Thymus (tissue), 11 donors: ENCODE measurements at regions not wholly inside any gene's neighbourhood (a gene's known extent, or its start where the extent isn't known, plus 50 kb on each side); places are given as distances from the start of the nearest gene placed in this dataset.
"Not testable (repeated sequence)": the region's sequence is repeated elsewhere in the genome, so short reads cannot be mapped to it uniquely, and the experiment has no call there.

Experiments
- DNase-seq, 9 donors: peaks; one replicate each; pipeline ENCODE4 v3.0.0-alpha.2; 2013; ENCODE audit warnings: low spot score in 9 of 9, low read depth in 6 of 9, missing footprints in 1 of 9
- H3K27ac ChIP-seq, 2 donors: one replicate each; pipeline ENCODE4 v1.5.1; 2013; ENCODE audit warnings: control low read depth in 1 of 2, low read depth in 1 of 2, low read length in 1 of 2, mild to moderate bottlenecking in 1 of 2, moderate library complexity in 1 of 2
- H3K27me3 ChIP-seq, 2 donors: one replicate each; pipeline ENCODE4 v1.5.1; 2013; ENCODE audit warnings: low read length in 1 of 2; ENCODE audit not compliant: control insufficient read depth in 2 of 2, insufficient read depth in 1 of 2
- H3K36me3 ChIP-seq, 2 donors: one replicate each; pipeline ENCODE4 v1.5.1; 2013; ENCODE audit warnings: low read length in 1 of 2, mild to moderate bottlenecking in 1 of 2, moderate library complexity in 1 of 2; ENCODE audit not compliant: control insufficient read depth in 2 of 2, insufficient read depth in 2 of 2
- H3K4me1 ChIP-seq, 2 donors: one replicate each; pipeline ENCODE4 v1.5.1; 2013; ENCODE audit warnings: low read length in 2 of 2; ENCODE audit not compliant: control insufficient read depth in 2 of 2, insufficient read depth in 2 of 2
- H3K4me3 ChIP-seq, 2 donors: one replicate each; pipeline ENCODE4 v1.5.1; 2013; ENCODE audit warnings: low read length in 2 of 2, control low read depth in 1 of 2, mild to moderate bottlenecking in 1 of 2
- H3K9me3 ChIP-seq, 2 donors: one replicate each; pipeline ENCODE4 v1.5.1; 2013; ENCODE audit warnings: low read length in 1 of 2, mild to moderate bottlenecking in 1 of 2; ENCODE audit not compliant: control insufficient read depth in 2 of 2, insufficient read depth in 1 of 2
- WGBS: extraction: QIAGEN DNeasy Blood & Tissue Kit; methylation state at CpG from one replicate; pipeline ENCODE4 v1.1.7; 2013; 5-methylcytosine and 5-hydroxymethylcytosine counted together
- donor health status: healthy.

GRCh38 chr4:9539939-9540520 is 95.8 kb downstream of the DEFB131A start:
- 95% methylated on average over 5 of the region's 5 CpGs for WGBS
- H3K9me3 ChIP-seq, H3K27me3 ChIP-seq, H3K36me3 ChIP-seq, H3K4me3 ChIP-seq, H3K27ac ChIP-seq, DNase-seq: not testable (repeated sequence)
- H3K4me1 ChIP-seq: peaks cover 2 to 36% of the 10 kb centered on the region in 2 donors

GRCh38 chr4:9541388-9541915 is 97.2 kb downstream of the DEFB131A start:
- 90% methylated on average over 3 of the region's 3 CpGs for WGBS
- not testable (repeated sequence) for H3K27ac ChIP-seq

GRCh38 chr4:9544851-9545250 is 100.6 kb downstream of the DEFB131A start:
- Histone ChIP-seq H3K27ac (peak overlapping the region in 1 of 2 donors; percentile 63), H3K4me1 (peaks cover 2 to 47% of the 10 kb centered on the region in 2 donors)
- not testable (repeated sequence) for H3K4me3 ChIP-seq, H3K27me3 ChIP-seq, H3K36me3 ChIP-seq, H3K9me3 ChIP-seq
- peak in 1 of 9 donors; percentile 48 for DNase-seq
- 58% methylated on average over 2 of the region's 2 CpGs for WGBS

More at GRCh38 chr4:9541388-9541915, 97.2 kb downstream of the DEFB131A start:
- H3K4me3 ChIP-seq, H3K9me3 ChIP-seq, DNase-seq, H3K36me3 ChIP-seq, H3K27me3 ChIP-seq: not testable (repeated sequence)
- H3K4me1 ChIP-seq: peaks cover 2 to 48% of the 10 kb centered on the region in 2 donors

GRCh38 chr4:9547470-9547869 is 103.3 kb downstream of the DEFB131A start:
- H3K4me1 ChIP-seq: peaks cover 0 to 28% of the 10 kb centered on the region in 2 donors
- H3K9me3 ChIP-seq, H3K27me3 ChIP-seq, H3K27ac ChIP-seq, H3K36me3 ChIP-seq, H3K4me3 ChIP-seq, DNase-seq: not testable (repeated sequence)
- WGBS: 98% methylated on average over 6 of the region's 6 CpGs

- WGBS: 96% methylated on average over 6 of the region's 6 CpGs
- not testable (repeated sequence) for H3K4me1 ChIP-seq, H3K27me3 ChIP-seq, H3K36me3 ChIP-seq, H3K9me3 ChIP-seq, H3K4me3 ChIP-seq, H3K27ac ChIP-seq, DNase-seq
Measured at GRCh38 chr4:9556076-9556475, 111.9 kb downstream of the DEFB131A start.

- not testable (repeated sequence) for DNase-seq, H3K27ac ChIP-seq, H3K4me3 ChIP-seq, H3K9me3 ChIP-seq, H3K36me3 ChIP-seq, H3K27me3 ChIP-seq, H3K4me1 ChIP-seq
- 85% methylated on average over 3 of the region's 3 CpGs for WGBS
Measured at GRCh38 chr4:9577869-9578268, 133.7 kb downstream of the DEFB131A start.

GRCh38 chr4:9582880-9583279 is 138.7 kb downstream of the DEFB131A start:
- H3K36me3 ChIP-seq, H3K4me3 ChIP-seq, H3K9me3 ChIP-seq, H3K4me1 ChIP-seq, H3K27me3 ChIP-seq, DNase-seq, H3K27ac ChIP-seq: not testable (repeated sequence)
- 88% methylated on average over 5 of the region's 5 CpGs for WGBS

GRCh38 chr4:9592010-9592409 is 147.8 kb downstream of the DEFB131A start:
- H3K9me3 ChIP-seq: no peaks in the 10 kb centered on the region
- 96% methylated on average over 1 of the region's 1 CpG for WGBS
- no peak overlapping the region for H3K27ac ChIP-seq

GRCh38 chr4:9594948-9595347 is 150.7 kb downstream of the DEFB131A start:
- Histone ChIP-seq H3K27me3 (no peaks in the 10 kb centered on the region), H3K27ac (no peak overlapping the region), H3K4me3 (no peak overlapping the region), H3K9me3 (no peaks in the 10 kb centered on the region), H3K36me3 (no peaks in the 10 kb centered on the region), H3K4me1 (peaks cover 0 to 17% of the 10 kb centered on the region in 2 donors)
- no peak for DNase-seq
- WGBS: 91% methylated on average over 1 of the region's 1 CpG

More at GRCh38 chr4:9592010-9592409, 147.8 kb downstream of the DEFB131A start:
- H3K4me3 ChIP-seq: no peak overlapping the region
- H3K27me3 ChIP-seq: no peaks in the 10 kb centered on the region
- peaks cover 0 to 9% of the 10 kb centered on the region in 2 donors for H3K4me1 ChIP-seq
- no peak for DNase-seq
- no peaks in the 10 kb centered on the region for H3K36me3 ChIP-seq
